ENCODE measurements at regions not wholly inside any gene's neighbourhood (a gene's known extent, or its start where the extent isn't known, plus 50 kb on each side); places are given as distances from the start of the nearest gene placed in this dataset.
"Not testable (repeated sequence)": the region's sequence is repeated elsewhere in the genome, so short reads cannot be mapped to it uniquely, and the experiment has no call there.

DNA sequence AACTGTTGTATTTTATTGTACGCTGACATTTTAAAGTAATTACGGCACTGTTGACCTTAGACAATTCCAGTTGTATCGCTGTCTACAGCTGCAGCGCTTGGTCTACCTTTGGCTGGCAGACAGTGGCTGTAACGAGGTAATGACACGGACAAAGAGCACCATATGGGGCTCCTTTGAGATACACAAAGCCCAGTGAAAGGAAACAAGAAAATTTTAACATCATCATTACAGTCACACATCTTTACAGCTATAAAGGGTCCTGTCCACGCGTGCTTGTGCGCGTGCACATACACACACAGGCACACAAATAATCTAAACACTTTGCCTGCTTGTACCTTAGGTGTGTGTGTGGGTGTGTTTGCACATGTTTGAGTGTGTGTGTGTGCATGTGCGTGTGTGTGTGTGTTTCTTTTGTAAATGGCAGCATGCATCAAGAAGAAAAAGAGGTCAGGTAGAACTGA lies 946.0 kb downstream of the NR2F1-AS1 start:
- no peaks in the 10 kb centered on the region for H3K9me3 ChIP-seq
- no peaks in the 10 kb centered on the region for H3K27me3 ChIP-seq
- H3K36me3 ChIP-seq: no peaks in the 10 kb centered on the region
- no peaks in the 10 kb centered on the region for H3K4me1 ChIP-seq
- no peak for ATAC-seq
- intact Hi-C loops (cut with DNase I; ENCODE audit: low total_unique reads): no loop called here
- no peak for TF ChIP-seq POLR2A (IDR thresholded peaks at IDR 0.05)
- no peak for TF ChIP-seq CTCF (IDR thresholded peaks at IDR 0.05 in 4 of 5, conservative IDR thresholded peaks at IDR 0.05 in 1 of 5)
- no peak overlapping the region for H3K4me3 ChIP-seq
- no peak for DNase-seq
- in situ Hi-C loops (cut with MboI; ENCODE audit: low sequenced_read_pairs in 4 of 4): no loop called here
- H3K27ac ChIP-seq: no peak overlapping the region

DNA sequence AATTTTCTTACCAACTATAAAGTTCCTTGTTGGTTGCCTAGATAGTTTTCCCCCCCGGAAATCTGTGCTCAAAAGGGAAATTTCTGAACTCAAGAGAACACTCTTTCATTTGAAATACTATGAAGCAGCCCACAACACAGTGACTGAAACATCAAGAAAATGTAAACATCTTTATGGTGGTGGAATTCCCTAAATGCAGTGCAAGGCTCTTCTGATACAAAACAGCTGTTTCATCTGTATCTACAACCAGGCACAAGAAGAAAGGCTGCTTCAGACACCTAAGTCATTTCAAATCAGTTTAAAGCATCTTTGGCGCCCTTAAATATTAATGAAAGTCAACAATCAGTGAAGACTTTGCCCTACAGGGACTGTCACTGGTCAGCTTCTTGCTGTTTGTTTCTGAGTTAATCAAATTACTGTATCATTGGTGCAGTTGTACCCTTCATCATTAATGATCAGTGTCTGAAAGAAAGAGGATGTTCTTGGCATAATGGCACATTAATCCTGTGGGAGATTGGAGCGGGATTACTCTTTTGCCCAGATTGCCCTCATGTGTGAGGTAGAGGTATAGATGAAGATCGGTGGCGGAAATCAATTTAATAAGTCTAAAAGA lies 947.0 kb downstream of the NR2F1-AS1 start:
- Histone ChIP-seq H3K36me3 (no peaks in the 10 kb centered on the region), H3K4me1 (no peaks in the 10 kb centered on the region), H3K27me3 (no peaks in the 10 kb centered on the region), H3K27ac (no peak overlapping the region), H3K4me3 (no peak overlapping the region), H3K9me3 (no peaks in the 10 kb centered on the region)
- ATAC-seq (no peak), DNase-seq (no peak)
- intact Hi-C loops (cut with DNase I; ENCODE audit: low total_unique reads) (no loop called here), in situ Hi-C loops (cut with MboI; ENCODE audit: low sequenced_read_pairs in 4 of 4) (no loop called here)
- TF ChIP-seq POLR2A (IDR thresholded peaks at IDR 0.05) (no peak), CTCF (IDR thresholded peaks at IDR 0.05 in 4 of 5, conservative IDR thresholded peaks at IDR 0.05 in 1 of 5) (no peak)

DNA sequence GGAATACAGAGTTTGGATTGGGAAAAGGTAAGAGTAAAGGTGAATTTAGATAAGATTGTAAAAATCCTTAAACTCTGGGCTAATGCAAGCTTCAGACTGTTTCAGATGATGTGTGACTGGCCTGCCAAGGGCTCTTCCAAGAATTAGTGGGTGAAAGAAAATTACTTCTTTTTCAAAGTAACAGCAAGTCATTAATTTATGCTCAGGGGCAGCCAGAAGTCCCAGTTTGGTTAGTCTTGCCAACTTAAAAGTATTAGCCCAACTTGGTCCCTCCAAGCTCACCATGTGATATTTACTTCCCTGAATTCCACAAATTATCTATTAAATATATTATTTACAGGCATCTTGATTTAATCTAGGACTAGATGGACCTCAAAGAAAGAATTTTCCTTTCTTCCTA lies 947.8 kb downstream of the NR2F1-AS1 start:
- TF ChIP-seq POLR2A (IDR thresholded peaks at IDR 0.05) (no peak), CTCF (IDR thresholded peaks at IDR 0.05 in 4 of 5, conservative IDR thresholded peaks at IDR 0.05 in 1 of 5) (no peak)
- DNase-seq (no peak), ATAC-seq (no peak)
- in situ Hi-C loops (cut with MboI; ENCODE audit: low sequenced_read_pairs in 4 of 4): no loop called here
- Histone ChIP-seq H3K27me3 (no peaks in the 10 kb centered on the region), H3K27ac (no peak overlapping the region), H3K36me3 (no peaks in the 10 kb centered on the region), H3K4me3 (no peak overlapping the region), H3K4me1 (no peaks in the 10 kb centered on the region), H3K9me3 (no peaks in the 10 kb centered on the region)
- intact Hi-C loops (cut with DNase I; ENCODE audit: low total_unique reads): no loop called here

DNA sequence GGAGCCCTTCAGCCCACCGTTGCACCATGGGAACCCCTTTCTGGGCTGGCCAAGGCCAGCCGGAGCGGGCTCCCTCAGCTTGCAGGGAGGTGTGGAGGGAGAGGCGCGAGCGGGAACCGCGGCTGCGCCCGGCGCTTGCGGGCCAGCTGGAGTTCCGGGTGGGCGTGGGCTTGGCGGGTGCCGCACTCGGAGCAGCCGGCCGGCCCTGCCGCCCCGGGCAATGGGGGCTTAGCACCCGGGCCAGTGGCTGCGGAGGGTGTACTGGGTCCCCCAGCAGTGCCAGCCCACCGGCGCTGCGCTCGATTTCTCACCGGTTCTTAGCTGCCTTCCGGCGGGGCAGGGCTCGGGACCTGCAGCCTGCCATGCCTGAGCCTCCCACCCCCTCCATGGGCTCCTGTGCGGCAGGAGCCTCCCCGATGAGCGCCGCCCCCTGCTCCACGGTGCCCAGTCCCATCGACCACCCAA lies 949.8 kb downstream of the NR2F1-AS1 start:
- ATAC-seq; H3K27ac ChIP-seq; H3K36me3 ChIP-seq; H3K9me3 ChIP-seq; DNase-seq; H3K27me3 ChIP-seq; in situ Hi-C loops (cut with MboI; ENCODE audit: low sequenced_read_pairs in 4 of 4); H3K4me1 ChIP-seq; intact Hi-C loops (cut with DNase I; ENCODE audit: low total_unique reads); H3K4me3 ChIP-seq: not testable (repeated sequence)

DNA sequence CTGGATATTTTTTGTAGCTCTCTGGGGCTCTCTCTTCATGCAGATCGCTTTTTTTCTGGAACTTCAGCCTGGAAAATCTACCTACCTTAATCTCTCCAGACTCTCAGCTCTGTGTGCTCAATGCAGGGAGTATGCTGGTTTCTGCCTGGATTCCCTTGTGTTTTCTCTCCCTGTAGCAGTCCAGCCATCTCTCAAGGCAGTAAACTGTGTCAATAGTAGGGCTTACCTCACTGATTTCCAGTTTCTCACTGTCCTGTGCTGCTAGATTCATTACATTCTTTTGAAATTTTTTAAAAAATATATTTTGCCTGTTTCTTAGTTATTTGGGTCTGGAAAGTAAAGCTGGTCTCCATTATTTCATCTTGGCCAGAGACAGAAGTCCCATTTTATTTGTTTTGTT lies 951.4 kb downstream of the NR2F1-AS1 start:
- H3K9me3 ChIP-seq: no peaks in the 10 kb centered on the region
- in situ Hi-C loops (cut with MboI; ENCODE audit: low sequenced_read_pairs in 4 of 4): no loop called here
- no peak for ATAC-seq
- TF ChIP-seq CTCF (IDR thresholded peaks at IDR 0.05 in 4 of 5, conservative IDR thresholded peaks at IDR 0.05 in 1 of 5) (no peak), POLR2A (IDR thresholded peaks at IDR 0.05) (no peak)
- H3K4me3 ChIP-seq: no peak overlapping the region
- no peak for DNase-seq
- intact Hi-C loops (cut with DNase I; ENCODE audit: low total_unique reads): no loop called here
- no peaks in the 10 kb centered on the region for H3K27me3 ChIP-seq
- no peaks in the 10 kb centered on the region for H3K36me3 ChIP-seq
- no peak overlapping the region for H3K27ac ChIP-seq
- no peaks in the 10 kb centered on the region for H3K4me1 ChIP-seq
